ENCODE measurements at regions not wholly inside any gene's neighbourhood (a gene's known extent, or its start where the extent isn't known, plus 50 kb on each side); places are given as distances from the start of the nearest gene placed in this dataset.
A peak's percentile ranks its signal among the peaks of the same experiment; 100 is the strongest.
"Not testable (repeated sequence)": the region's sequence is repeated elsewhere in the genome, so short reads cannot be mapped to it uniquely, and the experiment has no call there.

DNA sequence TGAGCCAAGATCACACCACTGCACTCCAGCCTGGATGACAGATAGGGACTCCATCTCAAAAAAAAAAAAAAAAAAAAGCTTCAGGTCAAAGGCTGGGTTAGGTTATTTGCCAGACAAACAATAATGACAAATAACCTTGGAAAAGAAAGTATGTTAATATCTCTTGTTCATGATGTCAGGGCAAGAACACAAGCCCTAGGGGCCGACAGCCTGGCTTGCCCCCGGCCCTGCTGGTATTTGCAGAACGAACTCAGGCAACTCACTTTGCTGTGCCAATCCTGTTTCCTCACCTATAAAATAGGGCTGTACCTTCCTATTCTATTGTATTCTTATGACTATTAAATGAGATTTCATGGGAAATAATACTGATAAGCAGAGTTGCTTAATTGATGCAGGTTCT is 75.4 kb upstream of the CDC42EP3 start:
- H3K4me1 ChIP-seq (ENCODE audit: insufficient read depth, low read length) = no peaks in the 10 kb centered on the region
- no peak overlapping the region for H3K4me3 ChIP-seq (ENCODE audit: low read length)
- no peaks in the 10 kb centered on the region for H3K27me3 ChIP-seq (ENCODE audit: insufficient read depth, low read length)
- no peaks in the 10 kb centered on the region for H3K9me3 ChIP-seq (ENCODE audit: low read depth, low read length)

DNA sequence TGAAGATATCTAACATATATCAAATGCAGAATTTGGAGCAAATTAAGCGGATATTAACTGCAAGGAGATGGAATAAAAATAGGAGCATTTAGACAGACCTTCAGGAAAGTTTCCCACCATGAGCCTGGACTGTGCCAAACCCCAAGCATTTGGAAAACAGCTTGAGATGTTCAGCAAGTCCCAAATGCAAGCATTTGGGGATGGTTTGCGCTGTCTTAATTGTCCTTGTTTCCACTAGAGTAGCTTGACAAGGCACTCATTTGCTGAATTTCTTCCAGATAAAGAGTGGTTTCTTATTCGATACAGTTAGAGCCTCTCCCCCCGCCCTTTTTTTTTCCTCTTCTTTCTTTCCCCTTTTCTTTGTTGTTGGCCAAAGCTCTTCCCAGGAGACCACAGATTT is 77.1 kb upstream of the CDC42EP3 start:
- H3K9me3 ChIP-seq (ENCODE audit: low read depth, low read length) = no peaks in the 10 kb centered on the region
- H3K4me3 ChIP-seq (ENCODE audit: low read length) = no peak overlapping the region
- H3K4me1 ChIP-seq (ENCODE audit: insufficient read depth, low read length) = no peaks in the 10 kb centered on the region
- no peaks in the 10 kb centered on the region for H3K27me3 ChIP-seq (ENCODE audit: insufficient read depth, low read length)

GRCh38 chr2:37750286-37750685 is 78.8 kb upstream of the CDC42EP3 start:
- H3K4me1 ChIP-seq (ENCODE audit: insufficient read depth, low read length); H3K4me3 ChIP-seq (ENCODE audit: low read length); H3K27me3 ChIP-seq (ENCODE audit: insufficient read depth, low read length); H3K9me3 ChIP-seq (ENCODE audit: low read depth, low read length): not testable (repeated sequence)

DNA sequence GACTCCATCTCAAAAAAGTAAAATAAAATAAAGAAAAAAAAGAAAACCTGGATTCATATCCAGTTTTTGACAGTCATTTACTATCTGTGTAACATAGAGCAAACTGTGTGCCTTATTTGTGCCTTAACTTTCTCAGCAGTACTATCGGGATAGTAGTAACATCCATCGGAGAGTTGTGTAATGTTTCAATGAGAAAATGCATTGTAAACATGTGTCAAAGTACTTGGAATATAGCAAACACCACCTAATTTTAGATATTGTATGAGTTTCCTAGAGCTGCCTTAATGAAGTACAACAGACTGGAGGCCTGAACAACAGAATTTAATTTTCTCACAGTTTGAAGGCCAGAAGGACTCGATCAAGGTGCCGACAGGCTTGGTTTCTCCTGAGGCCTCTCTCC is 81.3 kb upstream of the CDC42EP3 start:
- Histone ChIP-seq H3K9me3 (ENCODE audit: low read depth, low read length) (no peaks in the 10 kb centered on the region), H3K4me3 (ENCODE audit: low read length) (no peak overlapping the region), H3K27me3 (ENCODE audit: insufficient read depth, low read length) (no peaks in the 10 kb centered on the region)

DNA sequence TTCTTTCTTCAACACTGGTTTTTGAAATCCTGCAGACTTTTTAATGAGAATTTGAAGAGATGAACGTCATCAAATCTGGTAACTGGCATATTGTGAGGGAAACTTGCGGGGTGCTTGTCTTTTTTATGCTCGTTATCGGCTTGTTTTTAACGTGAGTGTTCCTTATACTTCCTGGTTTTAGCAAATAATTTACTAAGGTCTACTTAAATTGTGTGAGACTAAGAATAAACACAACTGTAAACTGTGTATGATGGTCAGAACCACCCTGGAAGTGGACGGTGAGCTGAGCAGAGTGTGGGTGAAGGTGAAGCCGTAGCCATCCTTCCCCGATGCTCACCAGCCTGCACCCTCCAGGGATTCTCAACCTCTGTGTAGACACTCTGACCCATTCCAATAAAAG is 82.3 kb upstream of the CDC42EP3 start:
- Histone ChIP-seq H3K9me3 (ENCODE audit: low read depth, low read length) (no peaks in the 10 kb centered on the region), H3K4me3 (ENCODE audit: low read length) (no peak overlapping the region)

More for the DNA sequence above, 81.3 kb upstream of the CDC42EP3 start:
- H3K4me1 ChIP-seq (ENCODE audit: insufficient read depth, low read length) = peaks cover under 1% of the 10 kb centered on the region

DNA sequence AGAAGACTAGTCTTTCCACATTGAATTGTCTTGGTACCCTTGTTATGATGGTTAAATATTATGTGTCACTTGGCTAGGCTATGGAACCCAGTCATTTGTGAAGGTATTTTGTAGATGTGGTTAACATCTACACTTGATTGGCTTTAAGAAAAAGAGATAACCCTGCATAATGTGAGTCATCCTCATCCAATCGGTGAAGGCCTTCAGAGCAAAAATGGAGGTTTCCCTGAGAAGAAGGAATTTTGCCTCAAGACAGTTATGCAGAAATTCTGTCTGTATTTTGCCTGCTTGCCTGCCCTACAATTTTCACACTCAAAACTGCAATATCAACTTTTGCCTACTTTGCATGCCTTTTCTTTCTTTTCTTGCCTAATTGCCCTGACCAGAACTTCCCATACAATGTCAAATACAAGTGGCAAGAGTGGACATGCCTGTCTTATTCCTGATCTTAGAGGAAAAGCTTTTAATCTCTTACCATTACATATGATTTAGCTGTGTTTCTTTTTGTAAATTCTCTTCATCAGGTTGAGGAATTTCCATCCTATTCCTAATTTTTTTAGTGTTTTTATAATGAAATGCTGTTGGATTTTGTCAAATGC is 84.6 kb upstream of the CDC42EP3 start:
- H3K4me3 ChIP-seq (ENCODE audit: low read length); H3K9me3 ChIP-seq (ENCODE audit: low read depth, low read length); H3K27me3 ChIP-seq (ENCODE audit: insufficient read depth, low read length): not testable (repeated sequence)
- peaks cover 30% of the 10 kb centered on the region for H3K4me1 ChIP-seq (ENCODE audit: insufficient read depth, low read length)

More for the DNA sequence above, 82.3 kb upstream of the CDC42EP3 start:
- H3K4me1 ChIP-seq (ENCODE audit: insufficient read depth, low read length) = peaks cover 11% of the 10 kb centered on the region
- H3K27me3 ChIP-seq (ENCODE audit: insufficient read depth, low read length) = no peaks in the 10 kb centered on the region

GRCh38 chr2:37757456-37757855 is 86.0 kb upstream of the CDC42EP3 start:
- H3K4me3 ChIP-seq (ENCODE audit: low read length) = not testable (repeated sequence)
- H3K4me1 ChIP-seq (ENCODE audit: insufficient read depth, low read length) = peaks cover 41% of the 10 kb centered on the region

DNA sequence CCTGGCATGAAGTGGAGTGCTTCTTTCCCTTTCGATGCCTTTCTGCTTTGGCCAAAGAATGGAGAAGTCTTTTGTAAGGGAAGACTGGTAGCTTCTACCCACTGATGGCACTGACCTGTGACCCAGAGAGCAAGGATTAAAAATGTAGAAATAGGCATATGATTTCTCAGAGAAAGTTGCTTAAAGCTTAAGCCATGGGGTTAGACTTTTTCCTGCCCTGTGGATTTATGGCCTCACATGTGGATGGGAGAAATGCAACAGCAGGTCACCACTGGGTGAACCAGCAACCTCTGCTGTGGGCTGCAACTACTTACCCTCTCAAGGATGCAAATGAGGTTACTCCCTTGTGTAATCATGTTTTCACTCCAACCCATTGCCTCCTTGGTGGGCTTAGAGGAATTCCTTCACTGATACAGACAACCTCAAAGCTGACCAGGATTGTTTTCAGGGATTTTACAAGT is 86.7 kb upstream of the CDC42EP3 start:
- not testable (repeated sequence) for H3K9me3 ChIP-seq (ENCODE audit: low read depth, low read length); H3K4me3 ChIP-seq (ENCODE audit: low read length); H3K27me3 ChIP-seq (ENCODE audit: insufficient read depth, low read length)
- H3K4me1 ChIP-seq (ENCODE audit: insufficient read depth, low read length) = peaks cover 48% of the 10 kb centered on the region

More at GRCh38 chr2:37757456-37757855, 86.0 kb upstream of the CDC42EP3 start:
- H3K27me3 ChIP-seq (ENCODE audit: insufficient read depth, low read length); H3K9me3 ChIP-seq (ENCODE audit: low read depth, low read length): not testable (repeated sequence)

GRCh38 chr2:37759989-37760388 is 88.5 kb upstream of the CDC42EP3 start:
- not testable (repeated sequence) for H3K9me3 ChIP-seq (ENCODE audit: low read depth, low read length); H3K27me3 ChIP-seq (ENCODE audit: insufficient read depth, low read length); H3K4me3 ChIP-seq (ENCODE audit: low read length)
- peaks cover 62% of the 10 kb centered on the region for H3K4me1 ChIP-seq (ENCODE audit: insufficient read depth, low read length)

DNA sequence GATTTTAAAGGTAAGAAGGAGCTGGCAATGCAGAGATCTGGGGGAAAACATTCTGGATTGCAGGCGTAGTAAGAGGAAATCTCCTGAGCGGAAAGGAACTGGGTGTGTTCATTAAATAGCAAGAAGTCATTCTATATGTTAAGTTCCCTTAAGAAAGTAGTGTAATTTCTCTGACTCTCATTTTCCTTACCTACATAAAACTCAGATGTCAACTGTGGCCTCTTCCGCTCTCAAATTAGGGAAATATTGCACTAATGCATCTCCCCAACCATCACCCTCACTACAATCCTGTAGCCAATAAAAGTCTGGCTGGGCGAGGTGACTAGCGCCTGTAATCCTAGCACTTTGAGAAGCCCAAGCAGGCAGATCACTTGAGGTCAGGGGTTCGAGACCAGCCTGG is 89.0 kb upstream of the CDC42EP3 start:
- no peak overlapping the region for H3K4me3 ChIP-seq (ENCODE audit: low read length)

GRCh38 chr2:37762281-37762680 is 90.8 kb upstream of the CDC42EP3 start:
- H3K9me3 ChIP-seq (ENCODE audit: low read depth, low read length); H3K27me3 ChIP-seq (ENCODE audit: insufficient read depth, low read length): not testable (repeated sequence)
- peaks cover 77% of the 10 kb centered on the region for H3K4me1 ChIP-seq (ENCODE audit: insufficient read depth, low read length)
- peak overlapping the region; percentile 32 for H3K4me3 ChIP-seq (ENCODE audit: low read length)

More for the DNA sequence above, 89.0 kb upstream of the CDC42EP3 start:
- peaks cover 62% of the 10 kb centered on the region for H3K4me1 ChIP-seq (ENCODE audit: insufficient read depth, low read length)
- no peaks in the 10 kb centered on the region for H3K27me3 ChIP-seq (ENCODE audit: insufficient read depth, low read length)
- H3K9me3 ChIP-seq (ENCODE audit: low read depth, low read length) = no peaks in the 10 kb centered on the region

- H3K27me3 ChIP-seq (ENCODE audit: insufficient read depth, low read length) = no peaks in the 10 kb centered on the region
- H3K4me1 ChIP-seq (ENCODE audit: insufficient read depth, low read length) = peaks cover 81% of the 10 kb centered on the region
- no peak overlapping the region for H3K4me3 ChIP-seq (ENCODE audit: low read length)
- H3K9me3 ChIP-seq (ENCODE audit: low read depth, low read length) = no peaks in the 10 kb centered on the region
These were observed 93.3 kb upstream of the CDC42EP3 start for GRCh38 chr2:37764739-37765138.

DNA sequence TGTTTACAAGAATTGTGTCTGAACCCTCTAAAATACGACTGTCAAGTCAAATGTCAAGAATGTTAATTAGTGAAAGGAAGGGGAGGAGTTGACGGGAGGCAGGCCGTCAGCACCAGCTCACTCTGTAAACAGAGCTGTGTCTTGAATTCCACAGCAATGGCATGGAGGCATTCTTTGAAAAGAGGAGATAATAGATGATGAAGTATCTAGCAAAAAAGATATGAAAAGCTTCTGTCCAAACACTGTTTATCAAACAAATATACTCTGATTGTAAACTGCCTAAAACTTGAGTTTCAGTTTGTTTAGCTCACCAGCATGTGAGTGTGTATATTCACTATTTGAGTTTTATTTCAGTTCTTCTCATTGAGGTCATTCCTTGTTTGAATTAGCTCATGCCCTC is 94.7 kb upstream of the CDC42EP3 start:
- H3K27me3 ChIP-seq (ENCODE audit: insufficient read depth, low read length) = no peaks in the 10 kb centered on the region
- H3K4me3 ChIP-seq (ENCODE audit: low read length) = no peak overlapping the region
- no peaks in the 10 kb centered on the region for H3K9me3 ChIP-seq (ENCODE audit: low read depth, low read length)
- peaks cover 75% of the 10 kb centered on the region for H3K4me1 ChIP-seq (ENCODE audit: insufficient read depth, low read length)

DNA sequence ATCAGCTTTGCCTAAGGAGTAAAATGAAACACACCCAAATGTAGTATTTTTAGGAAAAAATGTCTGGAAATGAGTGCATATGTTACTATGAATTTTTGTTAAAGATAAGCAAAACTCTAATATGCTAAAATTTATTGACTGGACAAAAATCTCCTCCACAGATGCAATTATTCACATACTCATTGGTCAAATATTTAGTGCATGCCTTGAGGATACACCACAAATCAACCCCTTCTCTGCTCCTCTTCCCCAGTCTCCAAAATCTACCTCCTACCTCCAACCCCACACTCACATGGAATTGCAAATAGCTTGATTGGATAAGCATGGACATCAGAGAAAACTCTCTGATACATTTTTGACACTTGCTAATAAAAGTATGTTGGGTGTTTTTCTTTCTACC is 95.6 kb upstream of the CDC42EP3 start:
- no peaks in the 10 kb centered on the region for H3K27me3 ChIP-seq (ENCODE audit: insufficient read depth, low read length)
- no peak overlapping the region for H3K4me3 ChIP-seq (ENCODE audit: low read length)
- peaks cover 72% of the 10 kb centered on the region for H3K4me1 ChIP-seq (ENCODE audit: insufficient read depth, low read length)
- H3K9me3 ChIP-seq (ENCODE audit: low read depth, low read length) = no peaks in the 10 kb centered on the region

DNA sequence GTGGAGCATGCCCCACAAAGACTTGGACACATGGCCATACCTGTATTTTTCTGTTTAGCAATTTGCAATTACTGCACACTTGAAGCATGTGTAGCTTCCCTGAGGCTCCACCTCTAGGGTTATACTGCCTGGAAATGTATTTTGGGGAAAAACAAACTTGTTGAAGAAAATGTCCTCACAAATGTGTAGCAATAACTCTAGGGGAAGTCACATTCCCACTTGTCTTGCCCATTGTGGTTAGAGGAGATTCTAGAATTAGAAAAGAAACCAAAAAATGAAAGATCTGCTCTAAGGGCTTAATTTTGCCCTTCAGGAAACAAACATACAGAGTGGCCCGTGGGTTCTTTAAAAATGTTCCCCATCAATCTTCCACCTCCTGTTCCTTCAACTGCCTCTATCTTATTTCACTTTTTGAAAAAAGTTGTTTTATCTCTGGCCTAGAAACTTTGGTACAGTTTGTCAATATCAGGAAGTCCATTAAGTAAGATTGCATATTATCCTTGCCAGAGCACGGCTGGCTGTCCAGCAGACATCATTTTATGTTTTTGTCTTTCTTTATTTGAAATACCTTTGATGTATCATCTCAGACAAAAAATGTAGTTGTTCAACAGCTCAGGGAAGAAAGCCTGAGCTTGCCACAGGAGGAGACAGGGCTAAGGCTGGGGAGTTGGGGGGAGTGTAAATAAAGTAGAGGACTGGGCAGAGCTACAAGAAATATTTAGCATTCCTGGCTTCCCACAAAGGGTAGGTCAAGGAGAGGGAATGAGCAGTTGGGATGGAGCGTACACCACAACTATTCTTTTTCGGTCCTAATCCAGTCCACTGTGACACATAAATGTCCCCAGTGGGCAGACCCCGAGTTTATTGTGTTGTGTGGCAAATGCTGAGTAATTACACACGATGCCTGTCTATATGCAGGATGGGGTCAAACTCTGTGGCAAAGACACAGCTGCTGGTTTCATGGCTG is 96.8 kb upstream of the CDC42EP3 start:
- Histone ChIP-seq H3K27me3 (ENCODE audit: insufficient read depth, low read length) (no peaks in the 10 kb centered on the region), H3K9me3 (ENCODE audit: low read depth, low read length) (no peaks in the 10 kb centered on the region), H3K4me1 (ENCODE audit: insufficient read depth, low read length) (peaks cover 64% of the 10 kb centered on the region), H3K4me3 (ENCODE audit: low read length) (no peak overlapping the region)
